Type B pancreatic cell (in vitro differentiated cells): ENCODE measurements at regions not wholly inside any gene's neighbourhood (a gene's known extent, or its start where the extent isn't known, plus 50 kb on each side); places are given as distances from the start of the nearest gene placed in this dataset.
"Not testable (repeated sequence)": the region's sequence is repeated elsewhere in the genome, so short reads cannot be mapped to it uniquely, and the experiment has no call there.

Source experiments
- DNase-seq: peaks from one replicate; pipeline ENCODE4 v3.0.0; 2021; ENCODE audit warnings: mixed read lengths; ENCODE audit not compliant: unreplicated experiment; ENCODE audit errors: extremely low spot score
- H3K27ac Mint-ChIP-seq: 2 replicates; pipeline ENCODE4 v1.8.0; 2021; ENCODE audit warnings: mild to moderate bottlenecking, mixed read lengths
- H3K27me3 Mint-ChIP-seq: 2 replicates; pipeline ENCODE4 v1.8.0; 2021; ENCODE audit warnings: mixed read lengths
- H3K36me3 Mint-ChIP-seq: 2 replicates; pipeline ENCODE4 v1.8.0; 2021; ENCODE audit warnings: mixed read lengths
- H3K4me1 Mint-ChIP-seq: one replicate; pipeline ENCODE4 v1.8.0; 2021; ENCODE audit warnings: mixed read lengths; ENCODE audit not compliant: unreplicated experiment
- H3K4me3 Mint-ChIP-seq: 2 replicates; pipeline ENCODE4 v1.8.0; 2021; ENCODE audit warnings: mild to moderate bottlenecking, mixed read lengths
- H3K9me3 Mint-ChIP-seq: 2 replicates; pipeline ENCODE4 v1.8.0; 2021; ENCODE audit warnings: mixed read lengths
- TF ChIP-seq, protein P1 (sequence below): fragments of 200-600 bp; sonication (generic); conservative IDR thresholded peaks from 2 replicates; pipeline ENCODE4 v1.5.0; 2021; ENCODE audit warnings: antibody characterized with exemption, mild to moderate bottlenecking

DNA sequence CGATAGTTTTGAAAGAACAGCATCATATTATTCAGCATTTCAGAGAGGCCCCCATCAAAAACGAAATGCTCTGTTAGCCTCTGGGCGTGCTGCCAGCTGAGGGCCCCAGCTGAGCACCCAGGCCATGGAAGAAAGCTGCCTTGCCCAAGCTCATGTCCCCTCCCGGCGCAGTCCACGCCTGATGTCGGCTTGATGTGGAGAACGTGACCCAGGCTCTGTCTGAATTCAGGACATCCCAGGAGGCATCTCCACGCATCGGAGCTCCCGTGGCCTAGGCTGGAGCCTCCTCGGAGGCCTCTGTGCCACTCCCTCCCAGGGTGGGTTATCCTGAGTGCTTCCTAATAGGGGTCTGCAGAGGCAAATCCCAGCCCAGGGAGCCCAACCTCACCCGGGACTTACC is 218.3 kb upstream of the AKR1E2 start:
- H3K4me3 Mint-ChIP-seq = no peak overlapping the region
- no peaks in the 10 kb centered on the region for H3K27me3 Mint-ChIP-seq
- no peak for DNase-seq
- H3K9me3 Mint-ChIP-seq = no peaks in the 10 kb centered on the region
- TF ChIP-seq, protein P1, sequence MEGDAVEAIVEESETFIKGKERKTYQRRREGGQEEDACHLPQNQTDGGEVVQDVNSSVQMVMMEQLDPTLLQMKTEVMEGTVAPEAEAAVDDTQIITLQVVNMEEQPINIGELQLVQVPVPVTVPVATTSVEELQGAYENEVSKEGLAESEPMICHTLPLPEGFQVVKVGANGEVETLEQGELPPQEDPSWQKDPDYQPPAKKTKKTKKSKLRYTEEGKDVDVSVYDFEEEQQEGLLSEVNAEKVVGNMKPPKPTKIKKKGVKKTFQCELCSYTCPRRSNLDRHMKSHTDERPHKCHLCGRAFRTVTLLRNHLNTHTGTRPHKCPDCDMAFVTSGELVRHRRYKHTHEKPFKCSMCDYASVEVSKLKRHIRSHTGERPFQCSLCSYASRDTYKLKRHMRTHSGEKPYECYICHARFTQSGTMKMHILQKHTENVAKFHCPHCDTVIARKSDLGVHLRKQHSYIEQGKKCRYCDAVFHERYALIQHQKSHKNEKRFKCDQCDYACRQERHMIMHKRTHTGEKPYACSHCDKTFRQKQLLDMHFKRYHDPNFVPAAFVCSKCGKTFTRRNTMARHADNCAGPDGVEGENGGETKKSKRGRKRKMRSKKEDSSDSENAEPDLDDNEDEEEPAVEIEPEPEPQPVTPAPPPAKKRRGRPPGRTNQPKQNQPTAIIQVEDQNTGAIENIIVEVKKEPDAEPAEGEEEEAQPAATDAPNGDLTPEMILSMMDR = no peak
- H3K36me3 Mint-ChIP-seq = no peaks in the 10 kb centered on the region
- H3K27ac Mint-ChIP-seq = no peak overlapping the region
- peaks cover 5% of the 10 kb centered on the region for H3K4me1 Mint-ChIP-seq

DNA sequence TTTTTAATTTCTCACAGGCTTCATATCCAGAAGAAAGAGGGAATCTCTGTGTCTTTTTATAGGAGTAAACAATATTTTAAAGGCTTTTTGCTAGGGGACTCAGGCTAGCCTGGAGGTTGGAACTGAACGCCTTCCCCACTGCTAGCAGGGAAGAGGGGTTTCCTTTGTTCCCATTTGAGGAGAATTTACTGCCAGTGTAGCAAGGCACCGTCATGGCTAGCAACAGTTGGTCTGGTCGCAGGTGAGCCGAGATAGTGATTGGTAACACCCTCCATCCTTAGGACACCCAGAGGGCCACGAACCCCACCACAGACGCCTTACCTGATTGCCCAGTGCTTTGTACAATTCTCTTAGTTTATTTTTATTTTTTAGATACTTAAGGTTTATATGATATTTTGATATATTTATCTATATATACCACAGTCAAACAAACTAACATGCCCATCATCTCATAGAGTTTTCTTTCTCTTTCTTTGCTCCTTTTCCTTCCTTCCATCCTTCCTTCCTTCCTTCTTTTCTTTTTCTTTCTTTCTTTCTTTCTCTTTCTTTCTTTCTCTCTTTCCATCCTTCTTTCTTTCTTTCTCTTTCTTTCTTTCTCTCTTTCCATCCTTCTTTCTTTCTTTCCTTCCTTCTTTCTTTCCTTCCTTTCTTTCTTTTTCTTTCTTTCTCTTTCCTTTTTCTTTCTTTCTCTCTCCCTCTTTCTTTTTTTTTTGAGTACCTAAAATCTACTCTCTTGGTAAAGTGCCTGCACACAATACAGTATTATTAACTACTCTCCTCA is 219.0 kb upstream of the AKR1E2 start:
- Mint-ChIP-seq H3K4me3 (no peak overlapping the region), H3K9me3 (no peaks in the 10 kb centered on the region), H3K27ac (no peak overlapping the region), H3K27me3 (no peaks in the 10 kb centered on the region), H3K4me1 (peaks cover 5% of the 10 kb centered on the region), H3K36me3 (no peaks in the 10 kb centered on the region)
- DNase-seq = no peak
- TF ChIP-seq, protein P1 = no peak

DNA sequence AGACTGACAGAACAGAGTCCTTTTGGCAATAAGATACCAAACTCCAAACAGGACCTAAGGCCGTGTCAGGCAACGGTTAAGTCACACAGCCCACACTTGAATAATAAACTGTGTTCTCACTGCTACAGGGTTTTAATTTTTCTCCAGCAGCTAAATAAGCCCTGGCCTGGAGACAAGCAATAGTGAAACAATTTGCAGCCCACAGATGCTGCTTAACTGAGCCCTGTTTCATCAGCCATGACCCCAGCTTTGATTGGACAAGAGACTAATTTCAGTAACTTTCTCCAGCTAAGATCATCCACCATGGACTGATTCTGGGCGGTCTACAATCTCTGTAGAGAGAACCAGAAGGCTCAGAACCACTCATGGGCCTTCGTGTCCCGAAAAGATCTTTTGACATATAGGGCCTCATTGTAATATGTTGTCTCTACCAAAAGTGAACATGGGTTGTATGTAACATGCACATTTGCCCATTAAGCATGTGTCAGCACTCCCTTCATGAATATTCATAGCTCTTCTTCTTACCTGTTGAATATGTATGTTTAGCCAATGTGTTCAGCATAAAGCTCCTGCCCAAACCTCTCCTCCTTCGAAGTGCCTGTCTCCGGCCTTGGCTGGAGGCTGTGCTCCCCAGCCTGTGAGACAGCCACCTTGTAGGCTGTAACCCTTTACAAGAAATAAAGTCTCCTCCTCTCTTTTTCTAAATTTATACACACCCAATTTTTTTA is 223.1 kb upstream of the AKR1E2 start:
- no peaks in the 10 kb centered on the region for H3K27me3 Mint-ChIP-seq
- no peak for DNase-seq
- TF ChIP-seq, protein P1 = no peak
- H3K36me3 Mint-ChIP-seq = no peaks in the 10 kb centered on the region
- no peak overlapping the region for H3K27ac Mint-ChIP-seq
- peaks cover 5% of the 10 kb centered on the region for H3K4me1 Mint-ChIP-seq
- no peak overlapping the region for H3K4me3 Mint-ChIP-seq
- no peaks in the 10 kb centered on the region for H3K9me3 Mint-ChIP-seq

DNA sequence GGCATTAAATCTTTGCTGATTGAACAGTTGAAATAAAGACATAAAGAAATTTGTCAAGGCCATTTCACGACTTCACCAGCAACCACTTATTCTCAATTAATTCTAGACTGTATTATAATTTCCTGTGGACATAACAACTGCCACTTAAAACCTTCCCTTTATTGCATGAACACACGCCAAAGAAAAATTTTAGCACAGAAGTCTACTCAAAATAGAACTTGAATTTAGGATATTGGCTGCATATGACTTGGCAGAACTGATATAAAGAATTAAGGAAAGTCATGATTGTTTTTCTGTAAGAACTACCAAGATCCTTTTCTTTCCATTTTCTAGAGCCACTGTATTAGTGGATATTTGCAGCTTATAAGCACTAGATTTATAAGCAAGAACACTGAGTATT is 226.5 kb upstream of the AKR1E2 start:
- Mint-ChIP-seq H3K4me3 (no peak overlapping the region), H3K27me3 (no peaks in the 10 kb centered on the region), H3K9me3 (no peaks in the 10 kb centered on the region), H3K4me1 (no peaks in the 10 kb centered on the region), H3K27ac (no peak overlapping the region), H3K36me3 (no peaks in the 10 kb centered on the region)
- no peak for DNase-seq
- TF ChIP-seq, protein P1 = no peak

DNA sequence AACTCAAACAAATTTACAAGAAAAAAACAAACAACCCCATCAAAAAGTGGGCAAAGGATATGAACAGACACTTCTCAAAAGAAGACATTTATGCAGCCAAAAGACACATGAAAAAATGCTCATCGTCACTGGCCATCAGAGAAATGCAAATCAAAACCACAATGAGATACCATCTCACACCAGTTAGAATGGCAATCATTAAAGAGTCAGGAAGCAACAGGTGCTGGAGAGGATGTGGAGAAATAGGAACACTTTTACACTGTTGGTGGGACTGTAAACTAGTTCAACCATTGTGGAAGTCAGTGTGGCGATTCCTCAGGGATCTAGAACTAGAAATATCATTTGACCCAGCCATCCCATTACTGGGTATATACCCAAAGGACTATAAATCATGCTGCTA is 228.1 kb upstream of the AKR1E2 start:
- not testable (repeated sequence) for H3K27me3 Mint-ChIP-seq, H3K27ac Mint-ChIP-seq, DNase-seq, H3K4me1 Mint-ChIP-seq, H3K4me3 Mint-ChIP-seq, H3K36me3 Mint-ChIP-seq, H3K9me3 Mint-ChIP-seq

DNA sequence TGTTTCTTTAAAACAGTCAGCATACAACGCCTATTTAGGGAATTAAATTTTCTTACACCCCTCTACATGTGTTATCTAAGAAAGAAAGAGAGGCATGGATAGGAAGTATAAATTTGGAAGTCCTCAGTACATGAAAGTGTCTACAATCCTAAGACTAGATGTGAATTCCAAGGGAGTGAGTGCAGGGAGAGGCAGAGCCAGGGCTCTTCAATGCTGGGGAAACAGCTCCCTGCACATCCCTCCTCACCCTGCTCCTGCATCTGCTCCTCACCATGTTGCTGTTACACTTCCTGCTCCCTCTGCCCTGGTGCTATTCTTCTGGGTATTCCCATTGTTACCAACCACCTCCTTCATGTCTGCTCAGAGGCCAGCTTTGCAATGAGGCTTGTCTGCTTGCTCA is 229.1 kb upstream of the AKR1E2 start:
- Mint-ChIP-seq H3K27ac (no peak overlapping the region), H3K4me3 (no peak overlapping the region), H3K27me3 (no peaks in the 10 kb centered on the region), H3K4me1 (no peaks in the 10 kb centered on the region), H3K9me3 (no peaks in the 10 kb centered on the region), H3K36me3 (no peaks in the 10 kb centered on the region)
- TF ChIP-seq, protein P1 = no peak
- DNase-seq = no peak
